ENCODE measurements at regions not wholly inside any gene's neighbourhood (a gene's known extent, or its start where the extent isn't known, plus 50 kb on each side); places are given as distances from the start of the nearest gene placed in this dataset.
"Not testable (repeated sequence)": the region's sequence is repeated elsewhere in the genome, so short reads cannot be mapped to it uniquely, and the experiment has no call there.

DNA sequence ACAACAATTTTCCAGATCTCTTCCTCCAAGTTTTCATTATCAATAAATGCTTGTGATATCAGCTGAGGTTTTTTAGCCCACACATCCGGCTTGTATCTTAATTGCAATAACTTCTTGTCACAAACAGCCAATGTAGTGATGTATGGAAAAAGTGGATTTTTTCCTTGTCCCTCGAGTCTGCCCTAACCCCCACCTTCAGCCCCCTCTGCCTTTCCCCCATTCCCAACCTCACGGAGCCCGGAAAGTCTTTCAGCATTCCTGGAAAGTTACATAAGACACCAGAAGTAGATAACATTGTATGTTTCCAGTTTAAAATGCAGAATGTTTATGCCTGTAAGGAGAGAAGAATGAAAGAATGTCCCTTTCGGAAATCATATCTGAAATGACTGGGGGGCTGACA, 179.2 kb upstream of the PHACTR1 start:
- POLR2A ChIA-PET: no interaction called here
- CTCF ChIA-PET: no interaction called here

DNA sequence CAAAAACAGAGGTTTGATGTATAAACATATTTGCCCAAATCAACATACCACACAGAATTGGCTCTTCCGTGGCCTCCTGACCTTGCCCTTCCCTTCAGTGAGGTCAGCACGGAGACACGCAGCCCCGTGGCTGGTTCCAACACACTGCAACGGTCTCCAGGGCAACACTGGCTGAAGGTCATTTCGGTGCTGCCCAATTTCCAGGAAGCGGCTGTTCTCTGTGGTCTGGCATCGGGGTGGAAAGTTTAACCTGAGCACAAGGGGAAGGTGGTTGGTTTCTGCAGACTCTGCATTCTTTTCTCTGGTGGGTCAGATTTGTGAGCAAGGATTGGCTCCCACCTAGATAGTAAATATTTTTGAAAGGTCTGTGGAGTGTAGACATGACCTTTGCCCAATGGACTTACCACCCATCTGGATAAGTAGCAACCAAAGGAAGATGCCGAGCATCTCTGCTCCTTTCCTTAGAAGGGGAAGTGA, 177.6 kb upstream of the PHACTR1 start:
- POLR2A ChIA-PET: no interaction called here
- CTCF ChIA-PET: no interaction called here

DNA sequence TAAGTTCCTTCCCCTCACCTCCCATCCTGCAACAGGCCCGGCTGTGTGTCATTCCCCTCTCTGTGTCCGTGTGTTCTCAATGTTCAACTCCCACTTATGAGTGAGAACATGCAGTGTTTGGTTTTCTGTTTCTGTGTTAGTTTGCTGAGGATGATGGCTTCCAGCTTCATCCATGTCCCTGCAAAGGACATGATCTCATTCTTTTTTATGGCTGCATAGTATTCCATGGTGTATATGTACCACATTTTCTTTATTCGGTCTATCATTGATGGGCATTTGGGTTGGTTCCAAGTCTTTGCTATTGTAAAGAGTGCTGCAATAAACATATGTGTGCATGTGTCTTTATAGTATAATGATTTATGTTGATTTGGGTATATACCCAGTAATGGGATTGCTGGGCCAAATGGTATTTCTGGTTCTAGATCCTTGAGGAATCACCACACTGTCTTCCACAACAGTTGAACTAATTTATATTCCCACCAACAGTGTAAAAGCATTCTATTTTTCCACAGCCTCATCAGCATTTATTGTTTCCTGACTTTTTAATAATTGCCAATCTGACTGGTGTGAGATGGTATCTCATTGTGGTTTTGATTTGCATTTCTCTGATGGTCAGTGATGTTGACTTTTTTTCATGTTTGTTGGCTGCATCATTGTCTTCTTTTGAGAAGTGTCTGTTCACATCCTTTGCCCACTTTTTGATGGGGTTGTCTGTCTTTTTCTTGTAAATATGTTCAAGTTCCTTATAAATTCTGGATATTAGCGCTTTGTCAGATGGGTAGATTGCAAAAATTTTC, 174.1 kb upstream of the PHACTR1 start:
- POLR2A ChIA-PET, CTCF ChIA-PET: not testable (repeated sequence)

DNA sequence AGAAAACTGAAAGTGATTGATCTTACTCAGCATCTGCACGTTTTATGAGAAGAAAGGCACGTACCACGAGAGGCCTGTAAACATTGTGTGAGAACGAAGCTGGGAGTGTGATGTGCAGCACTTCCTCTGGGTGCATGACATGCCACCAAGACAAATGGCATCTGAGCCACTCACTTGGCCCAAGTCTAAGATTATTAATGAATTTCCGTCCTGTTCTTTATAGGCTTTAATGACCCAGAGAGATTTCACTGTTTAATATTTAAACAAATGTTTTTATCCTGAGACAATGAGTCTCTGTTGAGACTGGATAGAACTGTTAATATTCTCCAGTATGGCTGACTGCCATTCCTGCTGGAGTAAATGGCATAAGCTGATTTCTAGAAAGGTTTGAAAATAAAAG, 172.6 kb upstream of the PHACTR1 start:
- POLR2A ChIA-PET: no interaction called here
- CTCF ChIA-PET: no interaction called here

DNA sequence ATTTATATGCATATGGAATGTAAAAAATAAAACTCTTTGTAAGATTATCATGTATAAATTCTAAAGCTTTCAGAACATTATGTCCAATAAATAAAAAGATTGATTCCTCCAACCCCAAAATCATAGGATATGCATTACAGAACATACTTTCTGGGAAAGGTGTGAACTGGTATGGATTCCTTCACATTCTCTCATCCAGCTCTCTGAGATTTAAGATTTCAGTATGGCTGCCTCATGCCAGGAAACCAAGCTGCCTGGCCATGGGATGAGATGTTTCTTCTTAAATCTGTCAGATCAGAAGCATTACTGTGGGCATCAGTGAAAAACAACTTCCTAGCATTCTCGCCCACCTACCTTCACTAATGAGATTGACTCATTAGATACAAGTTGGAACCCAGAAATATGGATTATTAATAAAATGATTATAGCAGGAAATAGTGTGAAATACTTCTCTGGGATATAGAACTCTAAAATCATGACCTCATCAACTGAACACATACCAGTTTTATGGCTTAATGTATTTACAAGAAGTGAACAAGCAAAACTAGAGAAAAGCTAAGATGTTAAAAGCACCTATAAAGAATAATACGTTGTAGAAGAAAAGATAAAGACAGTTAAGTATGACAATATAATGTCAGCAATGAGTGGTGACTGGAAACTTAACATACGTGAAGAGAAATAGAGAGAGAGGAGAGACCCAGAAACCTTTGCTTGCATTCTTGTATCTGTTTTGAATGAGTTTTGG, 171.6 kb upstream of the PHACTR1 start:
- POLR2A ChIA-PET: no interaction called here
- CTCF ChIA-PET: no interaction called here

DNA sequence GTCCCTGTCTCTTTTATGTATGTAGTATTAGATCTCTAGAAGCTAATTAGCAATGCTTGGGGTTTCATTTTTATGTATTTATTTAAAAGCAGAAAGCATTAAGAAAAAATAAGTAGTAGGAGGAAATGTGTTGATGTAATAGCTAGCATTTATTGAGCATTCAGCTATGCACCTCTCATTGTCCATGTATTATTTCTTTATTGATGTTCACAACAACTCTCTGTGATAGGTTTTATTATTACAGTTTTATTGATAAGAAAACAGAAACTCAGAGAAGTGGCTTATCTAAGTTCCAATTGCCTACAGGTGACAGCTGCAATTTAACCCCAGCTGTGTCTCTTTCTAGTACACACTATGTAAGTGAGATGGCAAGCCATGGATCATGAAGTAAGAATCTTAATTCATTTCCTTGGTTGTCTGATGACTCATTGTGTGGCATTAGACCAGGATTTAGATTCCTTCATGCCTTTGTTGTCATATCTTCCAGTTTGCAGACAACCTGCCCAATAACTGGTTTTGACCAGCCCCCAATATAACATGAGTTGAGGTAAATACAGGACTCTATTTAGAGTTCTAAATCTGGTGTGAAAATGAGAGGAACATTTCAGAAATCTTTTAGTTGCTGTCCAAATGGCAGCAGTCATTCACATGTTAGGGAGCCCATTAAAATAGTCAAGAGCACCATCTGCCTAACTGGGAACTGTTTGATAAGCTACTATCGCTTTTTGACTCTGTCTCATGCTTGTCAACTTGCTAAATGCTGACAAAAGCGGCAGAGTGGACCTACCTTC, 170.8 kb upstream of the PHACTR1 start:
- ChIA-PET CTCF (no interaction called here), POLR2A (no interaction called here)

DNA sequence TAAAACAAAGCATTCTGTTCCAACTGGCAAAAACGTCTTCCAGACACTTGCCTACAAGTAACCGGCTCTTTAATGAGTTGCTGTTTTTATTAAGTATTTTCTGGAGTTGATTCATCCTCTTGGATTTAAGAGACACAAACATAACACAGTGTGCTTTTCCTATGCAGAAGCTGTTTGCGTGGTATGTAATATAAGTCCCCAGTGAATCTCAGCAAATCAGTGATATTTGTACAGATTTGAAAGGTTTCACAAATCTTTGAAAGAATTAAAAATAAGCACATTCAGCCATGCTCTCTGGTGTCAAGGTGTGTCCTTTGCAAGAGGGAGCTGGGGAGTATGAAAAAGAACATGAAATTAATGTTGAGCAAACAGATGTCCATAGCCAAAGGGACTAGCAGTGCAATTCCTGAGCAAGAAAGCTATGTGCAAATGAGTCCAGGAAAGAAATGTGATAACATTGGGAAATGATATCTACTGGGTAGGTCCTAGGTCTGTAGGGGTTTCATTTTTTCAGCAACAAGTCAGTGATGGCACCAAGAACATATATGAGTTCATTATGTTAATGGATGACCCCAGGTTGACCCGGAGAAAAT, 170.1 kb upstream of the PHACTR1 start:
- CTCF ChIA-PET: no interaction called here
- POLR2A ChIA-PET: no interaction called here

DNA sequence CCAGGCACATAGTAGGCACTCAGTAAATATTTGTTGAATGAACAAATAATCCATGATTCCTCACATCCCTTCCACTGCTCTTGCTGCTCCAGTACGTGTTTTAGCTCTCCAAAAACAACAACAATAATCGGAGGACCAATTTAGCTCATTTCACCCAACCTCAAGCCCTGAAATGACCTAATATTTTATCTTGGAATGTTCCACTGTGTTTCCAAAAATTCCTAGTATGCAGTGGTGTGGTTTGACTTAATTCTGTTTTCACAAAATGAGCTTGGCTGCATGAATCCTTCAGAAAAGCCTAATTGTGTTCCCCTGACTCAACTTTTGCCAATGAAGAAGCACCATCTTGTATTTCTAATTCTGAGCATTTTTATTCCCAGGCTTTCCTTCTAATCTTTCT, 168.0 kb upstream of the PHACTR1 start:
- POLR2A ChIA-PET: no interaction called here
- CTCF ChIA-PET: no interaction called here

DNA sequence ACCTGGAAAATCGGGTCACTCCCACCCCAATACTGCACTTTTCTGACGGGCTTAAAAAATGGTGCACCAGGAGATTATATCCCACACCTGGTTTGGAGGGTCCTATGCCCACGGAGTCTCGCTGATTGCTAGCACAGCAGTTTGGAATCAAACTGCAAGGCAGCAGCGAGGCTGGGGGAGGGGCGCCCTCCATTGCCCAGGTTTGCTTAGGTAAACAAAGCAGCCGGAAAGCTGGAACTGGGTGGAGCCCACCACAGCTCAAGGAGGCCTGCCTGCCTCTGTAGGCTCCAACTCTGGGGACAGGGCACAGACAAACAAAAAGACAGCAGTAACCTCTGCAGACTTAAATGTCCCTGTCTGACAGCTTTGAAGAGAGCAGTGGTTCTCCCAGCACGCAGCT, 167.1 kb upstream of the PHACTR1 start:
- CTCF ChIA-PET, POLR2A ChIA-PET: not testable (repeated sequence)

DNA sequence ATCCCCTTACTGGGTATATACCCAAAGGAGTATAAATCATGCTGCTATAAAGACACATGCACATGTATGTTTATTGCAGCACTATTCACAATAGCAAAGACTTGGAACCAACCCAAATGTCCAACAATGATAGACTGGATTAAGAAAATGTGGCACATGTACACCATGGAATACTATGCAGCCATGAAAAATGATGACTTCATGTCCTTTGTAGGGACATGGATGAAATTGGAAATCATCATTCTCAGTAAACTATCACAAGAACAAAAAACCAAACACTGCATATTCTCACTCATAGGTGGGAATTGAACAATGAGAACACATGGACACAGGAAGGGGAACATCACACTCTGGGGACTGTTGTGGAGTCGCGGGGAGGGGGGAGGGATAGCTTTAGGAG, 161.7 kb upstream of the PHACTR1 start:
- CTCF ChIA-PET, POLR2A ChIA-PET: not testable (repeated sequence)

DNA sequence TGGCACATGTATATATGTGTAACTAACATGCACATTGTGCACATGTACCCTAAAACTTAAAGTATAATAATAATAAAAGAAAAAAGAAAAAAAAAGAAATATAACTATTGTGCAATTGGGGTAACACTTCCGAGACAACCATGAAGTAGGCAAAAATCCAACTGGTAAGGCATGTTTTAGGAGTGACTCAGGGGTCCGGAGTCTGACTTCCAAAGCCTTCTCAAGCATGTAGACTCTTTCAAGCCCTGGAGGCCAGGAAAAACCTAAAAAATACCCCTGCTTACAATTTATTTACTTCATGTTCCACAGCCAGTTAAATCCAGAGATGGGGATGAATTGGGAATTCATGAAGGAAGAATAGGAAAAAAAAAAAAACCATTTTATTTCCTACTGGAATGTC, 161.3 kb upstream of the PHACTR1 start:
- POLR2A ChIA-PET: no interaction called here
- CTCF ChIA-PET: no interaction called here

DNA sequence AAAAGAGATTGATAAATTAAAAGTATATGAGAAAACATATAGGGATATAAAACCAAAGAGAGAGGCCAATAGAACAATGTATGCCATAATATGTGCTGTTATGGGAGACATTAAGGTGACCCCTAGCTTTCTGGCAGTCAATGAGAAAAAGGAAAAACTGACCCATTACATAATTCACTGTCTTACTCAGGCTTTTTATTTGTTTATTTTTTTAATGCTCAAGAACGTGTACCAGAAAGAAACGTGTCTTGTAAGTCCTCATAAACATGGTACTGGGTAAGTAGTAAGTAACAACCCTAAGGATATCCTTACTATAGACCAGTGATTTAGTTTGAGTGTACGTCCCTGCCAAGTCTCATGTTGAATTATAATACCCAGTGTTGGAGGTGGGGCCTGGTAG, 160.8 kb upstream of the PHACTR1 start:
- ChIA-PET CTCF (no interaction called here), POLR2A (no interaction called here)

DNA sequence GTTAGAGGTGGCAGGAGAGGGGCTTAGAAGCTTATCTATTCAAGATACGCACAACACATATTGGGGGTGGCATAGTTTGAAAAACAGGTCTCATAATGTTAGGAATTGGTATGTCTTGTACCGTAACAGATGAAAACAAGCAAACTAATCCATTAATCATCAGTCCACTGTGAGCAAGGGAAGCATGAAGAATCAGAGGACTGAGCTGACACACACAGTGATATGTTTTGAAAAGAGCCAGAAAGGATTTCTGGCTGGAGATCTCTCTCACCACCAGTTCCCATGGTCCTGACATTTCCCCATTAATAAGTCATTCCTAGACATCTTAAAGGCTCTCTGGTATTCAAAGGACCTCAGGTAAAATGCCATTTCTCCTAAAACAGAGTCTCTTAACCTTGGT, 158.8 kb upstream of the PHACTR1 start:
- CTCF ChIA-PET: no interaction called here
- POLR2A ChIA-PET: no interaction called here

DNA sequence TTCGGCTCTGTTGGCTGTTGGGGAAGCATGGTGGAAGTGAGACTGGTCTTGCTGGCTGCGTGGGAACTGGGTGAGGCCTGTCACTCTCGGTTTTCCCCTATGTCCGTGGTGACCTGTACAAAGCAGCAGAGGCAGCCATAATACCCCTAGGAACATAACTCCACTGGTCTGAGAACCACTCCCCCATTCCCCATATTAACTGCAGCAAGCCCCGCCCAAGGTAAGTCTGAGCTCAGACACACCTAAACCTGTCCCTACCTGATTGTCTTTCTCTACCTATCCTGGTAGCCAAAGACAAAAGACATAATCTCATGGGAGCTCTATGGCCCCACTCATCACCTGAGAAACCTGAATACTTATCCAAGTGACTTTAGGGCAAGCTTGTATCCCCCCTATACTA, 156.3 kb upstream of the PHACTR1 start:
- POLR2A ChIA-PET: no interaction called here
- CTCF ChIA-PET: interaction anchor here (0.7 kb wide), 1 partner anchor 9 kb away, joined by 4 read pairs; no protein-coding TSS in a partner anchor

DNA sequence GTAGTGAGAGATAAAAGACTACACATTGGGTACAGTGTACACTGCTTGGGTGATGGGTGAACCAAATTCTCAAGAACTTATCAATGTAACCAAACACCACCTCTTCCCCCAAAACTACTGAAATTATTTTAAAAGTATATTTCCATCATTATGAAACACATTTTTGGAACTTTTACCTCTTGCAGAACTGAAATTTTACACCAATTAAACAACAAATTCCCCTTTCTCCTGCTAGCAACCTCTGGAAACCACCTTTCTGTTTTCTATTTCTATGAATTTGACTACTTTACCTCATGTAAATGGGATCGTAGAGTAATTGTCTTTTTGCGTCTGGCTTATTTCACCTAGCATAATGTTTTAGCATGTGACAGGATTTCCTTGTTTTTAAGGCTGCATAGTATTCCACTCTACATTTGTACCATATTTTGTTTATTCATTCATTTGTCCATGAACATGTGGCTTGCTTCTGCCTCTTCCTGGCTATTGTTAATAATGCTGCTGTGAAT, 149.9 kb upstream of the PHACTR1 start:
- CTCF ChIA-PET: no interaction called here
- POLR2A ChIA-PET: no interaction called here

DNA sequence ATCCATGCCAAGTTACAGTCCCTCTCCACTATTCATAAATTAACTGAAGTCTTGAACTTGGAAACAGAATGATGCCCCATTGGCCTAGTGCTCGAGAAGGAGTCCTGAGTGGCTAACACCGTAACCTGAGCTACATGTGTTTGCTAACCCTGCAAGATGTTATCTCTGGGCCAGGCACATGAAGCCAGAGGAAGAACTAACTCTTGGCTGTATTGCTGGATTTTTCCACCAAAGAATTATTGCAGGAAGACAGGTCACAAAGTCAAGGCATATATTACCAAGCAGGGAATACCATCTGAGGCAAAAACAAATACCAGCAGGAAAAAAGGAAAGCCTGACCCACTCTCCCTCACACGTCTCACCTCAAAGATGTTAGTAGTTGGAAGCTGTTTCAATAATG, 148.9 kb upstream of the PHACTR1 start:
- POLR2A ChIA-PET: no interaction called here
- CTCF ChIA-PET: no interaction called here

DNA sequence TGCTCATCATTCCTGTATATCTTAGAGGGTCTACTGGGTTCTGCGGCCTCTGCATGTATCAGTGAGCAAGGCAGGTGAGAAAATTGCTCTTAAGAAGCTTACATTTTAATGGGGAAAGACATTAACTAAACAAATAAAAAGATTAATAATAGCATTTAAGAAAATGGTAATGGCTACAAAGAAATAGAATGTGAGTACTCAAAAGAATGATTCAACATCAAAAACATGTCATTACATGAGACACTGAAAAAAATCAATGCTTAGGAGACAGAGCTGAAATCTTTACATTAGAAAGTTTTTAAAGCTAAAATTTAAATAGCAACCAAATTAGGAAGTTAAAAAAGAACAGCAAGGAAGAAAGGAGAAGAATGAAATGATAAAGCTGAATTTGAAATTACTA, 146.9 kb upstream of the PHACTR1 start:
- ChIA-PET POLR2A (no interaction called here), CTCF (no interaction called here)

DNA sequence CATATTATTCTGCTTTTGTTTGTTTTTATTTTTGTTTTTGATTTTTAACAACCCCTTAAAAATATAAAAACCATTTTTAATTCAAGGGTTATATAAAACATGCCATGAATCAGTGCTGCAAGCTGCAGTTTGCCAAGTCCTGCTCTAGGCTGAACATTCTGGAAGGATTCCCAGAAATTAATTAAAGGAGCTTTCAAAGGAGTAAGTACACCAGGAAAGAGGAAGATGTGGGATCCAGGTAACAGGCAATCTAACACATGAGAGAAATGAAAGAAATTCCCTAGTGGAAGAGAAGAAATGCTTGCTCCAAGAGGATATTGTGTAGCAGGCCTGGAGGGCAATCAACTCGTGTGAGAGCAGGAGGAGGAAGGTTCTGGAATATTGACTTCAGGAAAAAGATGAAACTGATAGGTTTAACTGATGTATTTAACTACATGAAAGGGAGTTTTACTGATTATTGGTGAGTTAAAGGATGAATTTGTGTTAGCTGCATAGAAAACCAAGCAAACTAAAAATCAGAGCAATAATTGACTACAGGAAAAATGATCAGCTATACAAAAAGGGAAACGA, 146.0 kb upstream of the PHACTR1 start:
- CTCF ChIA-PET: no interaction called here

DNA sequence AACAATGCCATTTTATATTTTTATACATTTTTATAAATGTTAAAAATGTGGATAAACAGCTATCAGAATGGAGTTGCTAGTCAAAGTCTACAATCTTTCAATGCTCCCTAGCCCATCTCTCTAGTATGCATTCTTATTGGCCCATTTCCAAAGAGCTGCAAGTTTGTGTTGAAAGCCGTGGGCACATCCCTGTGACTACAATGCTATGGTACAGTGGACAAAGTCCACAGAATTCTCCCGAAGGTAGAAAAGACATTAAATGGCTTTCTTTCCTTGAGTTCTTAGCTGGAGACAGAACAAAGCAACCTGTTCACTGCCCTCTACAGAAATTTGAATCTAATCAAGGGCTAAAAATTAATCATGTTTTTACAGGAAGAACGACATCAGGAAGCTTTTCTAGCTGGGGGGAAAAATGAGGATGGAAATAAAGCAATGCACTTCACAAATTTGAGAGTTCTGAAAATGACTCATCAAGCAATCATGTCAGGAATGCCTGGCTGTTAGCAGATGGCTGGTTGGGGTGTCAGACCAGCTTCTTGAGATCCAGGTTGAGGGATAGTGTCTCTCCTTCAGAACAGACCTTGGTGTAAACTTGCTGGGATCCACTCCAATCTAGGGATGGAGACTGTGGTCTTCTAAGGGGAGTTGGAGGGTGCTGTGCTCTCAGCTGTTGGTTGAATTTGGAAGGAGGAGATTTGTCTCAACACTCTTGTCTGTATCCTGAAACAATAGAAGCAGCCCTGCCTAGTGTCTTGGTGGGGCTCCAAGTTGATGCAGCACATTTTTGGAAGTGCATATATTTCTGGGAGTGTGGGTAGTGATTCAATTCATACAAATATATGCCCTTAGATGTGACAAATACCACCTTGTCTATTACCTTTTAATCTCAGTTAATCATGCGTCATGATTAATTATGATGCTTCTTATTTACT, 143.4 kb upstream of the PHACTR1 start:
- ChIA-PET POLR2A (no interaction called here), CTCF (no interaction called here)

More for the DNA sequence above, 146.0 kb upstream of the PHACTR1 start:
- POLR2A ChIA-PET: no interaction called here
